ENCODE measurements at regions not wholly inside any gene's neighbourhood (a gene's known extent, or its start where the extent isn't known, plus 50 kb on each side); places are given as distances from the start of the nearest gene placed in this dataset.
"Not testable (repeated sequence)": the region's sequence is repeated elsewhere in the genome, so short reads cannot be mapped to it uniquely, and the experiment has no call there.

- DNase-seq: no peak
- Histone ChIP-seq H3K4me1 (ENCODE audit: insufficient read depth, low read length) (no peaks in the 10 kb centered on the region), H3K4me3 (ENCODE audit: low read length) (no peak overlapping the region), H3K36me3 (ENCODE audit: insufficient read depth, low read length) (no peaks in the 10 kb centered on the region), H3K27me3 (ENCODE audit: control insufficient read depth in 1 of 2, insufficient read depth in 2 of 2, low read length in 2 of 2) (peaks cover 0 to 3% of the 10 kb centered on the region in 2 experiments), H3K9me3 (ENCODE audit: control insufficient read depth in 1 of 2, insufficient read depth in 1 of 2, low read length in 2 of 2) (no peaks in the 10 kb centered on the region), H3K27ac (ENCODE audit: low read depth in 1 of 2, low read length in 2 of 2) (no peak overlapping the region)
- Mint-ChIP-seq H3K4me3 (no peak overlapping the region), H3K9me3 (peaks cover 6% of the 10 kb centered on the region), H3K27me3 (peaks cover 14% of the 10 kb centered on the region), H3K4me1 (ENCODE audit: low read depth) (no peaks in the 10 kb centered on the region), H3K36me3 (ENCODE audit: low read depth) (no peaks in the 10 kb centered on the region), H3K27ac (no peak overlapping the region)
- TF ChIP-seq, protein P1, sequence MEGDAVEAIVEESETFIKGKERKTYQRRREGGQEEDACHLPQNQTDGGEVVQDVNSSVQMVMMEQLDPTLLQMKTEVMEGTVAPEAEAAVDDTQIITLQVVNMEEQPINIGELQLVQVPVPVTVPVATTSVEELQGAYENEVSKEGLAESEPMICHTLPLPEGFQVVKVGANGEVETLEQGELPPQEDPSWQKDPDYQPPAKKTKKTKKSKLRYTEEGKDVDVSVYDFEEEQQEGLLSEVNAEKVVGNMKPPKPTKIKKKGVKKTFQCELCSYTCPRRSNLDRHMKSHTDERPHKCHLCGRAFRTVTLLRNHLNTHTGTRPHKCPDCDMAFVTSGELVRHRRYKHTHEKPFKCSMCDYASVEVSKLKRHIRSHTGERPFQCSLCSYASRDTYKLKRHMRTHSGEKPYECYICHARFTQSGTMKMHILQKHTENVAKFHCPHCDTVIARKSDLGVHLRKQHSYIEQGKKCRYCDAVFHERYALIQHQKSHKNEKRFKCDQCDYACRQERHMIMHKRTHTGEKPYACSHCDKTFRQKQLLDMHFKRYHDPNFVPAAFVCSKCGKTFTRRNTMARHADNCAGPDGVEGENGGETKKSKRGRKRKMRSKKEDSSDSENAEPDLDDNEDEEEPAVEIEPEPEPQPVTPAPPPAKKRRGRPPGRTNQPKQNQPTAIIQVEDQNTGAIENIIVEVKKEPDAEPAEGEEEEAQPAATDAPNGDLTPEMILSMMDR (IDR thresholded peaks at IDR 0.05): no peak
- ChIA-PET CTCF (no interaction called here), POLR2A (no interaction called here)
- no peak for ATAC-seq (ENCODE audit: poor library complexity)
- intact Hi-C loops (cut with DNase I, micrococcal nuclease): no loop called here
Observed at GRCh38 chr2:83990636-83991035, 468.4 kb downstream of the SUCLG1 start.

GRCh38 chr2:83976628-83977027 lies 482.5 kb downstream of the SUCLG1 start:
- H3K4me1 ChIP-seq (ENCODE audit: insufficient read depth, low read length); intact Hi-C loops (cut with DNase I, micrococcal nuclease); H3K9me3 Mint-ChIP-seq; H3K27ac ChIP-seq (ENCODE audit: low read depth in 1 of 2, low read length in 2 of 2); DNase-seq; H3K36me3 ChIP-seq (ENCODE audit: insufficient read depth, low read length); ATAC-seq (ENCODE audit: poor library complexity); H3K36me3 Mint-ChIP-seq (ENCODE audit: low read depth); POLR2A ChIA-PET; H3K27me3 Mint-ChIP-seq; H3K27me3 ChIP-seq (ENCODE audit: control insufficient read depth in 1 of 2, insufficient read depth in 2 of 2, low read length in 2 of 2); H3K9me3 ChIP-seq (ENCODE audit: control insufficient read depth in 1 of 2, insufficient read depth in 1 of 2, low read length in 2 of 2); H3K4me1 Mint-ChIP-seq (ENCODE audit: low read depth); H3K4me3 ChIP-seq (ENCODE audit: low read length); H3K27ac Mint-ChIP-seq; H3K4me3 Mint-ChIP-seq; CTCF ChIA-PET: not testable (repeated sequence)

DNA sequence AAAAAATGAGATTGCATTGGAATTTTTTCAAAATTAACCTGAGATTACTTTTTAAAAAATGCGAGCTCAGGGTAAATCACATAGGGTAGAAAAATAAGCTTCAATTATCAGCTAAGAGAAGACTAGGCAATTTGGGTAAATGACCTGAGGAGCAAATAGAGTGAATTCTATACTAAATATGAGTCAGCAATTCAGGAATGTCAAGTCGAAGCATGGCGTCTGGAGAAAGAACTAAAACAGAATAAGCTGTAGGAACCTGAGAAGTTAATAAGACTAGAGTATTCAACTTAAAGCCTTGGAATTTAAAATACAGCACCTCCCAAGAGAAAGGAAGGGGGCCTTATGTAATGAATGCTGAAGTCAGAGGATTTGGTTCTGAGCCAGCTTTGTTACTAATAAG lies 487.0 kb downstream of the SUCLG1 start:
- Histone ChIP-seq H3K27ac (ENCODE audit: low read depth in 1 of 2, low read length in 2 of 2) (no peak overlapping the region), H3K4me1 (ENCODE audit: insufficient read depth, low read length) (no peaks in the 10 kb centered on the region), H3K36me3 (ENCODE audit: insufficient read depth, low read length) (no peaks in the 10 kb centered on the region), H3K9me3 (ENCODE audit: control insufficient read depth in 1 of 2, insufficient read depth in 1 of 2, low read length in 2 of 2) (no peaks in the 10 kb centered on the region), H3K27me3 (ENCODE audit: control insufficient read depth in 1 of 2, insufficient read depth in 2 of 2, low read length in 2 of 2) (no peaks in the 10 kb centered on the region), H3K4me3 (ENCODE audit: low read length) (no peak overlapping the region)
- Mint-ChIP-seq H3K27me3 (peaks cover 6% of the 10 kb centered on the region), H3K4me1 (ENCODE audit: low read depth) (no peaks in the 10 kb centered on the region), H3K4me3 (no peak overlapping the region), H3K9me3 (peaks cover 7% of the 10 kb centered on the region), H3K36me3 (ENCODE audit: low read depth) (no peaks in the 10 kb centered on the region), H3K27ac (no peak overlapping the region)
- TF ChIP-seq, protein P1 (IDR thresholded peaks at IDR 0.05): no peak
- ATAC-seq (ENCODE audit: poor library complexity): no peak
- POLR2A ChIA-PET: no interaction called here
- DNase-seq: no peak
- CTCF ChIA-PET: interaction anchor here (0.9 kb wide), 1 partner anchor 18 kb away, joined by 4 read pairs; no protein-coding TSS in a partner anchor
- intact Hi-C loops (cut with DNase I, micrococcal nuclease): no loop called here

GRCh38 chr2:83971547-83971946 lies 487.5 kb downstream of the SUCLG1 start:
- ATAC-seq (ENCODE audit: poor library complexity) (no peak), DNase-seq (no peak)
- H3K9me3 Mint-ChIP-seq: peaks cover 7% of the 10 kb centered on the region
- H3K4me1 Mint-ChIP-seq (ENCODE audit: low read depth): no peaks in the 10 kb centered on the region
- H3K27me3 ChIP-seq (ENCODE audit: control insufficient read depth in 1 of 2, insufficient read depth in 2 of 2, low read length in 2 of 2): no peaks in the 10 kb centered on the region
- H3K27ac Mint-ChIP-seq: no peak overlapping the region
- no peaks in the 10 kb centered on the region for H3K4me1 ChIP-seq (ENCODE audit: insufficient read depth, low read length)
- H3K27me3 Mint-ChIP-seq: peaks cover 6% of the 10 kb centered on the region
- TF ChIP-seq, protein P1 (IDR thresholded peaks at IDR 0.05): no peak
- intact Hi-C loops (cut with DNase I, micrococcal nuclease): no loop called here
- ChIA-PET CTCF (interaction anchor here (0.9 kb wide), 1 partner anchor 17 kb away, joined by 4 read pairs; no protein-coding TSS in a partner anchor), POLR2A (no interaction called here)
- no peaks in the 10 kb centered on the region for H3K36me3 Mint-ChIP-seq (ENCODE audit: low read depth)
- no peaks in the 10 kb centered on the region for H3K36me3 ChIP-seq (ENCODE audit: insufficient read depth, low read length)
- H3K4me3 ChIP-seq (ENCODE audit: low read length): no peak overlapping the region
- no peak overlapping the region for H3K4me3 Mint-ChIP-seq
- no peak overlapping the region for H3K27ac ChIP-seq (ENCODE audit: low read depth in 1 of 2, low read length in 2 of 2)
- no peaks in the 10 kb centered on the region for H3K9me3 ChIP-seq (ENCODE audit: control insufficient read depth in 1 of 2, insufficient read depth in 1 of 2, low read length in 2 of 2)
